IMR-90 (cell line): ENCODE measurements at regions not wholly inside any gene's neighbourhood (a gene's known extent, or its start where the extent isn't known, plus 50 kb on each side); places are given as distances from the start of the nearest gene placed in this dataset.

ENCODE experiments used
- ATAC-seq: fragments of 200-7000 bp; cut with Tn5 transposase; 2 replicates; pipeline ENCODE4 v1.9.1; 2020; ENCODE audit warnings: low read depth, mild to moderate bottlenecking, moderate library complexity
- BruUV-seq: library from RNA; stranded (reverse); fragments of 400-500 nt; replicated peaks from 2 replicates; lab custom pipeline; 2021; lab: Mats Ljungman, UMichigan
- CTCF ChIA-PET: fragments of 300-600 bp; formaldehyde crosslinking; extraction: SDS; loops from one replicate; lab custom pipeline; 2021; ENCODE audit warnings: antibody characterized with exemption; lab: Yijun Ruan, JAX
- POLR2A ChIA-PET: fragments of 300-600 bp; sonication (Branson Sonifier 250); formaldehyde crosslinking; loops from one replicate; lab custom pipeline; 2022; ENCODE audit warnings: antibody characterized with exemption; ENCODE audit not compliant: unreplicated experiment; lab: Charles Lee
- DNase-seq: peaks from one replicate; pipeline ENCODE4 v3.0.0; 2013
- H2AFZ ChIP-seq: replicated peaks from 2 replicates; pipeline ENCODE3; 2013; ENCODE audit warnings: low read length, mild to moderate bottlenecking; ENCODE audit not compliant: poor library complexity
- H2AK5ac ChIP-seq: 2 replicates; pipeline ENCODE4 v1.6.1; 2013; ENCODE audit warnings: low read depth, low read length, inconsistent platforms
- H2AK9ac ChIP-seq: replicated peaks from 2 replicates; pipeline ENCODE3; 2013; ENCODE audit warnings: mild to moderate bottlenecking, low read depth, low read length, moderate library complexity; ENCODE audit not compliant: poor library complexity
- H2BK120ac ChIP-seq: 2 replicates; pipeline ENCODE4 v1.6.1; 2013; ENCODE audit warnings: low read depth, low read length, inconsistent platforms
- H2BK15ac ChIP-seq: 3 replicates; pipeline ENCODE4 v1.6.1; 2013; ENCODE audit warnings: low read depth, low read length, inconsistent platforms
- H2BK20ac ChIP-seq: 2 replicates; pipeline ENCODE4 v1.6.1; 2013; ENCODE audit warnings: low read depth, mild to moderate bottlenecking, inconsistent platforms, low read length, moderate library complexity
- H2BK5ac ChIP-seq: 2 replicates; pipeline ENCODE4 v1.6.1; 2013; ENCODE audit warnings: mild to moderate bottlenecking, low read depth, low read length, inconsistent platforms; ENCODE audit not compliant: poor library complexity, severe bottlenecking
- H3K14ac ChIP-seq: replicated peaks from 2 replicates; pipeline ENCODE4 v1.6.1; 2013; ENCODE audit warnings: low read depth, low read length, inconsistent platforms
- H3K18ac ChIP-seq: 2 replicates; pipeline ENCODE4 v1.6.1; 2013; ENCODE audit warnings: low read depth, low read length, control low read depth
- H3K23ac ChIP-seq: 2 replicates; pipeline ENCODE4 v1.6.1; 2013; ENCODE audit warnings: low read depth, low read length, inconsistent platforms
- H3K27ac ChIP-seq: 2 replicates; pipeline ENCODE4 v1.5.1; 2013; ENCODE audit warnings: mild to moderate bottlenecking, control low read depth, low read length; ENCODE audit not compliant: insufficient read depth
- H3K27me3 ChIP-seq: 2 replicates; pipeline ENCODE4 v1.6.1; 2013; ENCODE audit warnings: low read length; ENCODE audit not compliant: control insufficient read depth, insufficient read depth
- H3K36me3 ChIP-seq: 2 replicates; pipeline ENCODE4 v1.6.1; 2013; ENCODE audit warnings: low read length, mixed read lengths; ENCODE audit not compliant: control insufficient read depth, insufficient read depth
- H3K4ac ChIP-seq: 2 replicates; pipeline ENCODE4 v1.6.1; 2013; ENCODE audit warnings: low read depth, low read length, inconsistent platforms
- H3K4me1 ChIP-seq: 2 replicates; pipeline ENCODE4 v1.6.1; 2013; ENCODE audit warnings: low read length, mixed read lengths; ENCODE audit not compliant: control insufficient read depth, insufficient read depth
- H3K4me2 ChIP-seq: 2 replicates; pipeline ENCODE4 v1.6.1; 2013; ENCODE audit warnings: low read depth, mild to moderate bottlenecking, control low read depth, low read length, moderate library complexity
- H3K4me3 ChIP-seq: 2 replicates; pipeline ENCODE4 v1.5.1; 2013; ENCODE audit warnings: low read depth, mild to moderate bottlenecking, control low read depth, low read length, moderate library complexity; ENCODE audit not compliant: insufficient read depth
- H3K56ac ChIP-seq: 2 replicates; pipeline ENCODE4 v1.6.1; 2013; ENCODE audit warnings: low read length, inconsistent platforms; ENCODE audit not compliant: insufficient read depth; ENCODE audit errors: extremely low read depth
- H3K79me1 ChIP-seq, 2 experiments: 2 replicates each; pipeline ENCODE4 v1.6.1; 2013; ENCODE audit warnings: low read length in 2 of 2, inconsistent platforms in 1 of 2, low read depth in 1 of 2
- H3K9ac ChIP-seq: 2 replicates; pipeline ENCODE4 v1.6.1; 2013; ENCODE audit warnings: low read depth, low read length, control low read depth
- H3K9me1 ChIP-seq: 2 replicates; pipeline ENCODE4 v1.6.1; 2013; ENCODE audit warnings: low read length, inconsistent platforms; ENCODE audit not compliant: insufficient read depth
- H3K9me3 ChIP-seq: 2 replicates; pipeline ENCODE4 v1.6.1; 2013; ENCODE audit warnings: low read length; ENCODE audit not compliant: control insufficient read depth, insufficient read depth
- H4K20me1 ChIP-seq: 2 replicates; pipeline ENCODE4 v1.6.1; 2013; ENCODE audit warnings: low read length, inconsistent platforms; ENCODE audit not compliant: insufficient read depth
- H4K5ac ChIP-seq: 2 replicates; pipeline ENCODE4 v1.6.1; 2013; ENCODE audit warnings: mild to moderate bottlenecking, low read depth, low read length, control low read depth
- H4K8ac ChIP-seq, 2 experiments: 2 replicates each; pipeline ENCODE4 v1.6.1; 2013; ENCODE audit warnings: low read depth in 2 of 2, low read length in 2 of 2, control low read depth in 1 of 2, inconsistent platforms in 1 of 2
- H4K91ac ChIP-seq: 2 replicates; pipeline ENCODE4 v1.6.1; 2013; ENCODE audit warnings: low read depth, low read length, inconsistent platforms; ENCODE audit not compliant: insufficient read depth
- BHLHE40 ChIP-seq: fragments of 150-350 bp; IDR thresholded peaks from 2 replicates; pipeline ENCODE4 v1.6.1; 2016; ENCODE audit warnings: mild to moderate bottlenecking, low read depth, low read length
- CEBPB ChIP-seq: IDR thresholded peaks from 2 replicates; pipeline ENCODE4 v1.6.1; 2012; ENCODE audit warnings: low read depth, low read length, improper control_type of control experiment
- CHD1 ChIP-seq: IDR thresholded peaks from 2 replicates; pipeline ENCODE4 v1.6.1; 2012; ENCODE audit warnings: low read depth, low read length, improper control_type of control experiment
- CTCF ChIP-seq: conservative IDR thresholded peaks from 2 replicates; pipeline ENCODE4 v1.5.1; 2012; ENCODE audit warnings: mild to moderate bottlenecking, low read depth, low read length, improper control_type of control experiment
- ELK1 ChIP-seq: fragments of 150-350 bp; IDR thresholded peaks from 2 replicates; pipeline ENCODE4 v1.6.1; 2016; ENCODE audit warnings: low read depth, mild to moderate bottlenecking, low read length, moderate library complexity, borderline replicate concordance
- FOS ChIP-seq: fragments of 150-350 bp; IDR thresholded peaks from 2 replicates; pipeline ENCODE4 v1.6.1; 2016; ENCODE audit warnings: low read depth, low read length
- MAFK ChIP-seq: IDR thresholded peaks from 2 replicates; pipeline ENCODE4 v1.6.1; 2012; ENCODE audit warnings: low read depth, low read length, improper control_type of control experiment
- MAZ ChIP-seq: IDR thresholded peaks from 2 replicates; pipeline ENCODE4 v1.6.1; 2012; ENCODE audit warnings: low read depth, mild to moderate bottlenecking, low read length, improper control_type of control experiment, moderate library complexity, borderline replicate concordance
- MXI1 ChIP-seq: IDR thresholded peaks from 2 replicates; pipeline ENCODE4 v1.6.1; 2012; ENCODE audit warnings: low read depth, mild to moderate bottlenecking, low read length, moderate library complexity, borderline replicate concordance
- NFE2L2 ChIP-seq: fragments of 150-350 bp; IDR thresholded peaks from 2 replicates; pipeline ENCODE4 v1.6.1; 2016; ENCODE audit warnings: low read depth, mild to moderate bottlenecking, low read length
- POLR2A ChIP-seq: IDR thresholded peaks from 2 replicates; pipeline ENCODE4 v1.6.1; 2012; ENCODE audit warnings: mild to moderate bottlenecking, low read depth, low read length
- RCOR1 ChIP-seq: IDR thresholded peaks from 2 replicates; pipeline ENCODE4 v1.6.1; 2012; ENCODE audit warnings: mild to moderate bottlenecking, low read length, improper control_type of control experiment; ENCODE audit not compliant: insufficient replicate concordance
- RFX5 ChIP-seq: IDR thresholded peaks from 2 replicates; pipeline ENCODE4 v1.8.0; 2012; ENCODE audit warnings: low read depth, mild to moderate bottlenecking, low read length, moderate library complexity
- WGBS, 2 experiments: methylation state at CpG; one replicate each; pipeline versions ENCODE4 v1.1.5 to v1.1.7; 2013; ENCODE audit warnings: missing lambda C conversion rate in 2 of 2; ENCODE audit not compliant: insufficient read length in 1 of 2; ENCODE audit errors: extremely low coverage in 2 of 2; 5-methylcytosine and 5-hydroxymethylcytosine counted together
- dilution Hi-C: fragments of 300-500 bp; cut with HindIII; formaldehyde crosslinking; loops from one replicate; pipeline ENCODE4 v1.14.3; 2018; ENCODE audit warnings: low sequenced_read_pairs; ENCODE audit not compliant: unreplicated experiment
- in situ Hi-C: fragments of 300-500 bp; cut with MboI; formaldehyde crosslinking; loops from 3 replicates; pipeline ENCODE4 v1.14.3; 2019; ENCODE audit warnings: low sequenced_read_pairs, inconsistent platforms, mixed read lengths
- intact Hi-C: fragments of 100-400 bp; cut with micrococcal nuclease; formaldehyde crosslinking; loops from 2 replicates; pipeline ENCODE4 v1.10.0; 2022
- TF ChIP-seq, protein P1 (sequence below): fragments of 150-350 bp; IDR thresholded peaks from 2 replicates; pipeline ENCODE4 v1.6.1; 2017; ENCODE audit warnings: mild to moderate bottlenecking, antibody characterized with exemption, low read length, low read depth

GRCh38 chr10:117948493-117948892 is 98.2 kb downstream of the RAB11FIP2 start:
- Histone ChIP-seq H3K4me1 (no peaks in the 10 kb centered on the region), H2AK9ac (no peak overlapping the region), H3K27me3 (peaks cover 1% of the 10 kb centered on the region; the same call in 1 of the 2 replicates), H3K27ac (no peak overlapping the region), H3K79me1 (no peaks in the 10 kb centered on the region), H3K23ac (no peak overlapping the region), H4K8ac (no peak overlapping the region), H2BK5ac (no peak overlapping the region), H2BK120ac (no peak overlapping the region), H3K4me3 (no peak overlapping the region), H2BK20ac (no peak overlapping the region), H3K14ac (no peak overlapping the region), H3K9me3 (no peaks in the 10 kb centered on the region), H4K91ac (no peak overlapping the region), H3K56ac (no peak overlapping the region), H2AK5ac (no peak overlapping the region), H3K9ac (no peak overlapping the region), H3K4me2 (no peak overlapping the region), H3K9me1 (no peaks in the 10 kb centered on the region), H3K4ac (no peak overlapping the region), H2AFZ (no peak overlapping the region), H4K20me1 (no peaks in the 10 kb centered on the region), H3K18ac (no peak overlapping the region), H3K36me3 (no peaks in the 10 kb centered on the region), H2BK15ac (no peak overlapping the region), H4K5ac (no peak overlapping the region)
- ChIA-PET CTCF (no interaction called here), POLR2A (no interaction called here)
- dilution Hi-C loops (no loop called here), intact Hi-C loops (no loop called here), in situ Hi-C loops (no loop called here)
- ATAC-seq, result no peak
- TF ChIP-seq POLR2A, result no peak
- no peak for TF ChIP-seq CTCF
- TF ChIP-seq FOS, result no peak
- no peak for TF ChIP-seq BHLHE40
- no peak for TF ChIP-seq CEBPB
- no peak for TF ChIP-seq MAZ
- no peak for TF ChIP-seq RFX5
- TF ChIP-seq RCOR1, result no peak
- TF ChIP-seq NFE2L2, result no peak
- TF ChIP-seq ELK1, result no peak
- TF ChIP-seq MXI1, result no peak
- TF ChIP-seq, protein P1, sequence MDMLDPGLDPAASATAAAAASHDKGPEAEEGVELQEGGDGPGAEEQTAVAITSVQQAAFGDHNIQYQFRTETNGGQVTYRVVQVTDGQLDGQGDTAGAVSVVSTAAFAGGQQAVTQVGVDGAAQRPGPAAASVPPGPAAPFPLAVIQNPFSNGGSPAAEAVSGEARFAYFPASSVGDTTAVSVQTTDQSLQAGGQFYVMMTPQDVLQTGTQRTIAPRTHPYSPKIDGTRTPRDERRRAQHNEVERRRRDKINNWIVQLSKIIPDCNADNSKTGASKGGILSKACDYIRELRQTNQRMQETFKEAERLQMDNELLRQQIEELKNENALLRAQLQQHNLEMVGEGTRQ, result no peak
- TF ChIP-seq MAFK, result no peak
- no peak for TF ChIP-seq CHD1
- 71% methylated on average over 1 of the region's 3 CpGs; no CpG with 5 or more reads in 1 of the 2 experiments for WGBS, 2 experiments
- BruUV-seq, result no TSS peak
- DNase-seq, result no peak
